ENCODE measurements at regions not wholly inside any gene's neighbourhood (a gene's known extent, or its start where the extent isn't known, plus 50 kb on each side); places are given as distances from the start of the nearest gene placed in this dataset.

DNA sequence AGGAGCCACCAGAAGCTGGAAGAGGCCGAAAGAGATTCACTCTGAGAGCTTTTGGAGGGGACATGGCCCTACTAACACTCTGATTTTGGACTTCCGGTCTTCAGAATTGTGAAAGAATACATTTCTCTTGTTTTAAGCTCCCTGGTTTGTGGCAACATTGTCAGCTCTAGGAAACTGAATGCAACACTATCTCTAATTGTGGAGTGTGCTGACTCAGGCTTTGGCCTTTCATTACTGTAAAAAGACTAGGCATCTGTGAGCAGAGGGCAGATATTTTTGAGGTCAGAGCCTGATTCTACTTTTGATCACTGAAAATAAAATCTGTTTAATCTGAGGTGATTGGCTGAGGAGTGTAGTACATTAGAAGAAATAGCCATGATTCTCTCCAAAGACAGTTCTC, 185.4 kb upstream of the FAM98A start:
- Histone ChIP-seq H3K27me3 (ENCODE audit: control insufficient read depth, insufficient read depth, low read length) (no peaks in the 10 kb centered on the region), H3K36me3 (ENCODE audit: control insufficient read depth, low read depth, low read length) (no peaks in the 10 kb centered on the region), H3K9me3 (ENCODE audit: control insufficient read depth, low read depth, low read length) (no peaks in the 10 kb centered on the region), H3K4me1 (ENCODE audit: control insufficient read depth, low read depth, low read length) (no peaks in the 10 kb centered on the region), H3K9ac (ENCODE audit: low read length) (no peak overlapping the region), H3K27ac (ENCODE audit: low read length) (no peak overlapping the region), H3K4me3 (ENCODE audit: low read length) (no peak overlapping the region)

DNA sequence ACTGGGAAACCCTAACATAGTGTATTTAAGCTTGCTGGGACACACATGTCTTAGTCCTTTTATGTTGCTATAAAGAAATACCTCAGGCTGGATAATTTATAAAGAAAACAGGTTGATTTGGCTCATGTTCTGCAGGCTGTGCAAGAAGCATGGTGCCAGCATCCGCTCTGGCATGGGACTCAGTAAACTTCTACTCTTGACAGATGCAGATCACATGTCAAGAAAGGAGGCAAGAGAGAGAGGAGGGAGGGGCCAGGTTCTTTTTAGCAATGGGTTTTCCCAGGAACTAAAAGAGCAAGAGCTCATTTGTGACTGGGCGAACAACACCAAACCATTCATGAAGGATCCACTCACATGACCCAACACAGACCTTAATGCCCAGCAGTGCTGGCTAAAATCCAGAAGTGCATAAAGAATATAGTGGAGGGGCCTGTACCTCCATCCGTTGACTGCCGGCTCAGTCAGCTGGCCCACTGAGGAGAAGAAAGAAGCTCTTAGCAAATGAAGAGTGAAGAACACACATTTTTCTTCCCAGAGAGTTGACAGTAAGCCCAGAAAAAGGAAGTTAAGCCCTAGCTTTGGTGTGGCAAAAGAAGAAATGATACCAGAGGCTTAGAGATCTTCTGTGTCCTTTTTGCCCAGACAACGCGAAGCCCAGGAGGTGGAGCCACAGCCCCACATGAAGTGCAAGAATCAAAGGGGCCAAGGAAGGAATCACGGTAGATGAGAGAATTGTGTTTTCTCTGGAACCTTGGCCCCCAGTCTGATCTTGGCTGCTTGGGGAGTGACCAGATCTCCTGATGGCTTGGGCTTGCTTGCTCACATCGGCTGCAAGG, 183.5 kb upstream of the FAM98A start:
- H3K4me1 ChIP-seq (ENCODE audit: control insufficient read depth, low read depth, low read length) = no peaks in the 10 kb centered on the region
- H3K4me3 ChIP-seq (ENCODE audit: low read length) = no peak overlapping the region
- H3K9me3 ChIP-seq (ENCODE audit: control insufficient read depth, low read depth, low read length) = no peaks in the 10 kb centered on the region
- H3K27ac ChIP-seq (ENCODE audit: low read length) = no peak overlapping the region
- H3K9ac ChIP-seq (ENCODE audit: low read length) = no peak overlapping the region
- no peaks in the 10 kb centered on the region for H3K27me3 ChIP-seq (ENCODE audit: control insufficient read depth, insufficient read depth, low read length)
- H3K36me3 ChIP-seq (ENCODE audit: control insufficient read depth, low read depth, low read length) = no peaks in the 10 kb centered on the region

DNA sequence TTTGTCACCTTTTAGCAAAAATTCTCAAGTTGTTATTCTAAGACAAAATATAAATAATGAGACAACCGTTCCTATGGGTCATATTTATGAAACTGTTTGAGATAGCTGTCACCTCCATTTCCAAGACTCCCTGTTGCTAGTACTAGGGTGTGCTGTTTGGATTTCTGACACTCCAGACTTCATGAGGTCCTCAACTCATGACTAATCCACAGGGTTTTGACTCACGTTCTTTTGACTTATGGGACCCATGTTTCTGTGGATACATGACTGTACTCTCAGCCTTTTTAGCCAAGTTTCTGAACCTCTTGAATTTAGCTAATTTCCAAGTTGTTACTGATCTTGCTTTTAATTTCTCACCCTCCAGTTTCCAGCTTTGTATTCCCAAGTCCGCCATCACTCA, 178.7 kb upstream of the FAM98A start:
- Histone ChIP-seq H3K27ac (ENCODE audit: low read length) (no peak overlapping the region), H3K4me1 (ENCODE audit: control insufficient read depth, low read depth, low read length) (no peaks in the 10 kb centered on the region), H3K9ac (ENCODE audit: low read length) (no peak overlapping the region), H3K27me3 (ENCODE audit: control insufficient read depth, insufficient read depth, low read length) (no peaks in the 10 kb centered on the region), H3K9me3 (ENCODE audit: control insufficient read depth, low read depth, low read length) (no peaks in the 10 kb centered on the region), H3K4me3 (ENCODE audit: low read length) (no peak overlapping the region), H3K36me3 (ENCODE audit: control insufficient read depth, low read depth, low read length) (no peaks in the 10 kb centered on the region)

DNA sequence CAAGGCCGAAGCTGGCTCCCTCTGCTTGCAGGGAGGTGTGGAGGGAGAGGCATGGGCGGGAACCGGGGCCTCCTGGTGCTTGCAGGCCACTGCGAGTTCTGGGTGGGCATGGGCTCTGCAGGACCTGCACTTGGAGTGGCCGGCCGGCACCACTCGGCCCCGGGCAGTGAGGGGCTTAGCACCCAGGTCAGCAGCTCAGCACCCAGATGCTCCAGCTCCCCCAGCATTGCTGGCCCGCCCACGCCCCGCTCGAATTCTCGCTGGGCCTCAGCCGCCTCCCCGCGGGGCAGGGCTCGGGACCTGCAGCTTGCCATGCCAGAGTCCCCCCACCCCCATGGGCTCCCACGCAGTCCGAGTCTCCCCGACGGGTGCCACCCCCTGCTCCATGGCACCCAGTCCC, 176.2 kb upstream of the FAM98A start:
- Histone ChIP-seq H3K36me3 (ENCODE audit: control insufficient read depth, low read depth, low read length) (no peaks in the 10 kb centered on the region), H3K27me3 (ENCODE audit: control insufficient read depth, insufficient read depth, low read length) (no peaks in the 10 kb centered on the region), H3K9ac (ENCODE audit: low read length) (no peak overlapping the region), H3K27ac (ENCODE audit: low read length) (no peak overlapping the region), H3K9me3 (ENCODE audit: control insufficient read depth, low read depth, low read length) (no peaks in the 10 kb centered on the region), H3K4me3 (ENCODE audit: low read length) (no peak overlapping the region), H3K4me1 (ENCODE audit: control insufficient read depth, low read depth, low read length) (no peaks in the 10 kb centered on the region)

DNA sequence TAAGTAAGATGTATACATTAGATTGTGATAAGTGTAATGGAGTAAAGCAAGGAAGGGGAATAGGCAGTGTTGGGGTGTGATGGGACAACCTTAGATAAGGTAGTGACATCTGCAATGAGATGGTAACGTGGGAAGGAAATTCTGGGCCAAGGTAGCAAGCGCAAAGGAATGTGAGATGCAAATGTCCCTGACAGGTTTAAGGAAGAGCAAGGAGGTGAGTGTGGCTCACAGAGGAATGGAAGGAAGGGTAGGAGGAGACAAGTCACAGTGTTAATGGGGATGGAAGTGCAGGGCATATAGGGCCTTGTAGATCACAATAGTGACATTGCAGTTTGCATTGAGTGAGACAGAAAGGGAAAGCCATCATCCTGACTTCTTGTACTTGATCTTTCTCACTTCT, 170.9 kb upstream of the FAM98A start:
- H3K4me3 ChIP-seq (ENCODE audit: low read length) = no peak overlapping the region
- peaks cover 6% of the 10 kb centered on the region for H3K4me1 ChIP-seq (ENCODE audit: control insufficient read depth, low read depth, low read length)
- H3K9ac ChIP-seq (ENCODE audit: low read length) = no peak overlapping the region
- no peaks in the 10 kb centered on the region for H3K36me3 ChIP-seq (ENCODE audit: control insufficient read depth, low read depth, low read length)
- no peaks in the 10 kb centered on the region for H3K9me3 ChIP-seq (ENCODE audit: control insufficient read depth, low read depth, low read length)
- no peaks in the 10 kb centered on the region for H3K27me3 ChIP-seq (ENCODE audit: control insufficient read depth, insufficient read depth, low read length)
- no peak overlapping the region for H3K27ac ChIP-seq (ENCODE audit: low read length)

DNA sequence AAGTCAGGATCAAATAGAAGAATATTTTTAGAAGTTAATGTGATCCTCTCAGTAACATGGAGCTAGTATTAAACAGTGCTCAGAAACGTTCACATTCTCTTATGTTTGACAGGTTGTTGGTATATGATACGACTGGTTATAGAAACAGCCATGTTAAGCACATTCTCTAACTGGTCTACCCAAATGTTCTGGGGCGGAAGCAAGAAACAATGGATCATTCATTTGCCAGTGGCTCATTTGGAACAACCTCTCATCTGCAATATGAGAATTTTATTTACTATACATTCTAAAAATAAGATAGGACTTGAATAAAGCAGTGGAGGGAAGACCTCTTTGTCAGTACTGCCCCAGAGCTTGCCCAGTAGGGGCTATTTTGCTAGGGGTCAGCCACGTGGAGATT, 167.1 kb upstream of the FAM98A start:
- Histone ChIP-seq H3K9ac (ENCODE audit: low read length) (no peak overlapping the region), H3K27me3 (ENCODE audit: control insufficient read depth, insufficient read depth, low read length) (no peaks in the 10 kb centered on the region), H3K27ac (ENCODE audit: low read length) (no peak overlapping the region), H3K4me1 (ENCODE audit: control insufficient read depth, low read depth, low read length) (peaks cover 11% of the 10 kb centered on the region), H3K4me3 (ENCODE audit: low read length) (no peak overlapping the region), H3K9me3 (ENCODE audit: control insufficient read depth, low read depth, low read length) (no peaks in the 10 kb centered on the region), H3K36me3 (ENCODE audit: control insufficient read depth, low read depth, low read length) (no peaks in the 10 kb centered on the region)

DNA sequence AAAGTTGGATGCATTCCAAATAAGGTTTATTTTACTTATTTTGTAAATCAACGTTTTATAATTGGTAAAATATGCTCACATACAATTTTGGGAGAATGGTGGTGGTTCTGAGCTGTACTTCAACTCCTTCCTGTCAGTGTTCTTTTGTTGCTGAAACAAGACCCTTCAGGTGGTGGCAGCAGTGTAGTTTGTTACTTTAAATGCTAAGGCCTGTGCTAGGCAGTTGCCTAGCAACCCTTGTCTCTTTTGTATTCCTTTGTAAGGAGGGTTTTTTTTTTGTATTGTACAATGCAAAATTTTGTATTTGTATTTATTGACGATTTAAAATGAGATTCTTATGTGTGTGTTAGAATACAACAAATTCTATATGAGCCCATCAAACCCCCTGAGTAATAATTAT, 166.0 kb upstream of the FAM98A start:
- H3K4me1 ChIP-seq (ENCODE audit: control insufficient read depth, low read depth, low read length) = peaks cover 11% of the 10 kb centered on the region
- H3K36me3 ChIP-seq (ENCODE audit: control insufficient read depth, low read depth, low read length) = no peaks in the 10 kb centered on the region
- peak overlapping the region; percentile 74 for H3K27ac ChIP-seq (ENCODE audit: low read length)
- H3K4me3 ChIP-seq (ENCODE audit: low read length) = no peak overlapping the region
- no peaks in the 10 kb centered on the region for H3K27me3 ChIP-seq (ENCODE audit: control insufficient read depth, insufficient read depth, low read length)
- H3K9ac ChIP-seq (ENCODE audit: low read length) = peak overlapping the region; percentile 34
- H3K9me3 ChIP-seq (ENCODE audit: control insufficient read depth, low read depth, low read length) = no peaks in the 10 kb centered on the region

DNA sequence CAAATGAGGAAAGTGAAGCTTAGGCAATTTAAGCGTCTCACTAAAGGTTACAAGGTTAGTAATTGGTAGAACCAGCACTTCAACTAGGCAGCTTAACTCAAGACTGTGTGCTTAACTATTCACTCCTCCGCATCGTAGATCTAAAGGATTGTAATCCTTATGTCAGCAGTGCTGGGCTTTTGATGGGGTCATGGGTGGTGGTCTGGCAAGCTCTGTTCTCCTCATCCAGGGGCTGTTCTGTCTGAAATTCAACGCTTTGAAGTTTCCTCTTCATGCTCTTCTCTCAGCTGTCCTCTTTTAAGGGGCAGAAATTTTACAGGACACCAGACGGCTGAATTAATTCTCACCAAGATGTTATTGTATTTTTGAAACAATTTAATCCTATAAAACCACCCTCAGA, 165.5 kb upstream of the FAM98A start:
- Histone ChIP-seq H3K36me3 (ENCODE audit: control insufficient read depth, low read depth, low read length) (no peaks in the 10 kb centered on the region), H3K4me3 (ENCODE audit: low read length) (no peak overlapping the region), H3K4me1 (ENCODE audit: control insufficient read depth, low read depth, low read length) (peaks cover 11% of the 10 kb centered on the region), H3K27me3 (ENCODE audit: control insufficient read depth, insufficient read depth, low read length) (no peaks in the 10 kb centered on the region), H3K9ac (ENCODE audit: low read length) (peak overlapping the region; percentile 34), H3K27ac (ENCODE audit: low read length) (peak overlapping the region; percentile 57), H3K9me3 (ENCODE audit: control insufficient read depth, low read depth, low read length) (no peaks in the 10 kb centered on the region)

DNA sequence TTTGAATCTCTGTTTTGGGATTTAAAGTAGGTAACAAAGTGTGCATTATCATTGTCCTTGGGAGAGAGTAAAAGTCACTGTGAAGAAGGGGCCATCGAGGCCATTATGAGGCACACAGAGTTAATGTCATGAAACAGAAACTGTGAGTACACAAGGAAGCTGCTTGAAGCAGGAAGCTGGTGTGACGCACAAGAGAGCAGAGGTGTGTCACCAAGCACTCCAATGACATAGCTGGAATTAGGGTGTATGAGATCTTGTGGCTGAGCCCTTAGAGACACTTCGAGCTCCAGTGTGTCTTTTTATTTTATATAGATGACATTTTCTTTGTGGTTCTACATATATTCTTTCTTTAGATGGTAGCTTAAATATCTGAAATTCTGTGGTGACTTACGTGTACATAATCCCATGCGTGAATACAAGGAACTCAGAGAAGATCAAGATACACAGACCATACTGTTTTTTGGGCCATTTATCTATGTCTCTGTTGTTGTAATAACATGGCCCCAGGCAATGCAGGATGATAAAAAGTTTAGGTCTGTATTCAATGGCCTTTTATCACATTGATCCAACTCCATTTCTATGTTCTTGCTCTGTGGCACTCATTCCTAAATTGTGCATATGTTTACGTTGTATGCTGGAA, 164.7 kb upstream of the FAM98A start:
- peaks cover 11% of the 10 kb centered on the region for H3K4me1 ChIP-seq (ENCODE audit: control insufficient read depth, low read depth, low read length)
- no peaks in the 10 kb centered on the region for H3K27me3 ChIP-seq (ENCODE audit: control insufficient read depth, insufficient read depth, low read length)
- H3K4me3 ChIP-seq (ENCODE audit: low read length) = no peak overlapping the region
- no peaks in the 10 kb centered on the region for H3K9me3 ChIP-seq (ENCODE audit: control insufficient read depth, low read depth, low read length)
- H3K27ac ChIP-seq (ENCODE audit: low read length) = no peak overlapping the region
- no peaks in the 10 kb centered on the region for H3K36me3 ChIP-seq (ENCODE audit: control insufficient read depth, low read depth, low read length)
- no peak overlapping the region for H3K9ac ChIP-seq (ENCODE audit: low read length)

DNA sequence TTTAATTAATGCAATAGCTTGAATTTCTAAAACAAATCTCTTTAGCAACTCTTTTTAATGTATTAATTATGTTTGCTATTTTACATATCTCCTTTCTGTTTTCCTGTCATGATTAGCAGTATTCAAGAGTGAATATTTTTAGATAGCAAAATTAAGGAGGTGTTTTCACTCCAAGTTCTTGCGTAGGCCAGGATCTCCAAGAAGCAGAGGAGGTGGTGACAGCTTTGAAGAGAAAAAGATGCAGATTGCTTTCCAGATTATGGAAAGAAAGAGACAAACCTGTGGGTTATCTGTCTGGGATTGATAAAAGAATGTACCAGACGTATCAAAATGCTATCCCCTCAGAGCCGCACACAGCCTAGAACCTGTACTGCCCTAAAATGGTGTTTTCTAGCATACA, 163.5 kb upstream of the FAM98A start:
- no peaks in the 10 kb centered on the region for H3K36me3 ChIP-seq (ENCODE audit: control insufficient read depth, low read depth, low read length)
- no peak overlapping the region for H3K27ac ChIP-seq (ENCODE audit: low read length)
- peaks cover 11% of the 10 kb centered on the region for H3K4me1 ChIP-seq (ENCODE audit: control insufficient read depth, low read depth, low read length)
- no peak overlapping the region for H3K4me3 ChIP-seq (ENCODE audit: low read length)
- no peaks in the 10 kb centered on the region for H3K27me3 ChIP-seq (ENCODE audit: control insufficient read depth, insufficient read depth, low read length)
- no peak overlapping the region for H3K9ac ChIP-seq (ENCODE audit: low read length)
- H3K9me3 ChIP-seq (ENCODE audit: control insufficient read depth, low read depth, low read length) = no peaks in the 10 kb centered on the region

DNA sequence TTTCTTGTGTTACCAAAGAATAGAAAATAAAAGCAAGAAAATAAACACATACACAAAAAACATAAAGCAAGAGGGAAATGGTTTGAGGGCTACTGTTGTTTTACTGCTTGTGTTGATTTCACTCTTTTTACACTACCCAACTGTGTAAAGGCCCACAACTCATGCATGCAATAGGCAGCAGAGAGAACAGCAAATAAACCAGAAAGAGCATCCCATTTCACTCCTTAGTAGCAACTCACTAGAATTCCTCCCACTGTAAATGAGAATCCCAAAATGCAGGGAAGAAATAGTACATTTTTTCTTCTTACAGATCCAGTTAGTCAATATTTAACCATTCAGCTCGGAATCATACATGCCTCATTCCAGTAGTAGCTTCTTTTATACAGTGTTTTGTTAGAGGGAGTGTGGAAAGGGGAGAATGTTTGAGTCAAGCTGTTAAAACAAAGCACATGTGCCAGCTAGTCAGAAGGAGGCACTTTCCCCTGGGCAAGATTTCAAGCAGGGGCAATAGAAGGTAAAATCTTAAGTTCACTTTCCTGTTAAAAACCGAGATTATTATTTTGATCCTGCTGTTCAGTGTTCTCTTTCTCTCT, 147.2 kb upstream of the FAM98A start:
- Histone ChIP-seq H3K27ac (ENCODE audit: low read length) (no peak overlapping the region), H3K4me3 (ENCODE audit: low read length) (no peak overlapping the region), H3K9me3 (ENCODE audit: control insufficient read depth, low read depth, low read length) (no peaks in the 10 kb centered on the region), H3K36me3 (ENCODE audit: control insufficient read depth, low read depth, low read length) (no peaks in the 10 kb centered on the region), H3K4me1 (ENCODE audit: control insufficient read depth, low read depth, low read length) (no peaks in the 10 kb centered on the region), H3K27me3 (ENCODE audit: control insufficient read depth, insufficient read depth, low read length) (no peaks in the 10 kb centered on the region), H3K9ac (ENCODE audit: low read length) (no peak overlapping the region)

DNA sequence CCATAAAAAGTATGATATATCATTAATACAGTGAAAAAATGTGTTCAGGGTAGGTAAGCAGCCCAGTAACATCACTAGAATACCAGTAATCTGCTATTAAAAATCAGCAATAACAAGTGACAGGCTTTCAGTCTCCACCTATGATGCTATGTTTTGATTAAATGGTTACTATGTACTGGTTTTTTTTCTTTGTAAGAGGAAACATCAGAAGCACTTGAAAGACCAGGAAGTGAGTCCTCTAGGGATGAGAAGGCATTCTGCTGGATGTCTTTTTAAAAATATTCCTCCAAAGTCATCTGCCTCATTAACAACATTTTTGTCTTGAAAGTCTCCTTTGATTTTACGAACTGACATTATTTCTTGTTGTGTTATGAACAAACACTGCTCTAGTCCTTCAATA, 136.0 kb upstream of the FAM98A start:
- Histone ChIP-seq H3K27me3 (ENCODE audit: control insufficient read depth, insufficient read depth, low read length) (no peaks in the 10 kb centered on the region), H3K27ac (ENCODE audit: low read length) (no peak overlapping the region), H3K4me1 (ENCODE audit: control insufficient read depth, low read depth, low read length) (no peaks in the 10 kb centered on the region), H3K4me3 (ENCODE audit: low read length) (no peak overlapping the region), H3K9me3 (ENCODE audit: control insufficient read depth, low read depth, low read length) (no peaks in the 10 kb centered on the region), H3K9ac (ENCODE audit: low read length) (no peak overlapping the region), H3K36me3 (ENCODE audit: control insufficient read depth, low read depth, low read length) (no peaks in the 10 kb centered on the region)
